GM19467 (cell line): ENCODE measurements at regions not wholly inside any gene's neighbourhood (a gene's known extent, or its start where the extent isn't known, plus 50 kb on each side); places are given as distances from the start of the nearest gene placed in this dataset.

ENCODE experiments used
- ATAC-seq: cut with Tn5 transposase; IDR thresholded peaks from one replicate; pipeline ENCODE4 v1.9.1; 2021; ENCODE audit warnings: mild to moderate bottlenecking, moderate library complexity; ENCODE audit not compliant: unreplicated experiment

GRCh38 chrX:39121903-39122302, 320.6 kb downstream of the MID1IP1 start:
- no peak for ATAC-seq

GRCh38 chrX:39125834-39126233, 324.6 kb downstream of the MID1IP1 start:
- no peak for ATAC-seq

DNA sequence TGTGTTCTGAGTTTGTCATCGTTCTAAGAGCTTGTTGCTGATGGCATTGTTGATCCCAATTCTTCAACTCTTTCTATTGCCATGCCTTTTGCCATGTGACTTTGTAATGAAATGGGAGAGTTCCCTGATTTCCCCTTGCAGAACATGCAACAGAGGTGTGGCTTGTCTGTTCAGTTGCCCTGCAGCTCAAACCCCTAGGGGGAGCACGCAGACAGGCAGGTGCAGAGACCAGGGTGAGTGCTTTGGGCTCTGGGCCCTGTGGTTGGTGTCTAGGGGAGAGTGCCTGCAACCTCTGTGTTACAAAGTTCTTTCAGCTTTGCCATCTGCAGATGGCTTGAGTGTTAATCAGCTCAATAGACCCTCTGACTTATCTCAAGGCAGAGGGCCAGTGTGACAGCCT, 332.7 kb downstream of the MID1IP1 start:
- no peak for ATAC-seq

DNA sequence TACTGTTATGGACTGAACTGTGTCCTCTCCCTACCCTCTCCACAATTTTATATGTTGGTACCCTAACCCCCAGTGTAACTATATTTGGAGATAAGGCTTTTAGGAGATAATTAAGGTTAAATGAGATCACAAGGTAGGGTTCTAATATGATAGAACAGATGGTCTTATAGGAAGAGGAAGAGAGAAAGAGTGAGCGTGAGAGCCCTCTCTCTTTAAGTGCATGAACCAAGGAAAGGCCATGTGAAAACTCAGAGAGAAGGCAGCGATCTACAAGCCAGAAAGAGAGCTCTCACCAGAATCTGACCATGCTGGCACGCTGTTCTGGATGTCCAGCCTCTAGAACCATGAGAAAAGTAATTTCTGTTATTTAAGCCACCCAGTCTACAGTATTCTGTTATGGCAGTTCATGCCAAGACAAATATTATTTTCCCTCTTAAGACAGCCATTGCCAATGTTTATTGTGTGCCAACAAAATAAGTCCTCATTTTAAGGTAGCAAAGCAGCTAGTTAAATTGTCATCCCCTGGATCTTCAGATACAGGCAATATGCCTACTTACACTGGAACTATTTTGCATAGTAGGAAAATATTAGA, 336.2 kb downstream of the MID1IP1 start:
- no peak for ATAC-seq

DNA sequence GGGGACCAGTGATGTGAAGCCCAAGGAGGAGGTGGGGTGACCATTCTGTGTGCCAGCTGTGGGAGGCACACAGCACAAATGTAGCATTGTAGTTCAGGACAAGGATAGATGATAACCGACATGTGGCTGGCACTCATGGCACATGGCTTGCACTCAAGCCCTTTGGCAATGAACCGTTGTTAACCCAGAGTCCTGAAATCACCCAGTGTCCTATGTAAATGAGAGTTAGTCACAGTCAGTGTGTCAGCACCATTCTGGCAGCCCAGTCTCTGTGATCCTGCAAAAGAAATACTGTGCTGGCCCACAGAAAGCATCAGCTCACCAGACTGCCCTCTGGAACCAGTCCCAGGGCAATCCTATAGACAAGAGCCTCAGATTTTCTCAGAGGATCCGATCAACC, 339.3 kb downstream of the MID1IP1 start:
- ATAC-seq, result no peak

DNA sequence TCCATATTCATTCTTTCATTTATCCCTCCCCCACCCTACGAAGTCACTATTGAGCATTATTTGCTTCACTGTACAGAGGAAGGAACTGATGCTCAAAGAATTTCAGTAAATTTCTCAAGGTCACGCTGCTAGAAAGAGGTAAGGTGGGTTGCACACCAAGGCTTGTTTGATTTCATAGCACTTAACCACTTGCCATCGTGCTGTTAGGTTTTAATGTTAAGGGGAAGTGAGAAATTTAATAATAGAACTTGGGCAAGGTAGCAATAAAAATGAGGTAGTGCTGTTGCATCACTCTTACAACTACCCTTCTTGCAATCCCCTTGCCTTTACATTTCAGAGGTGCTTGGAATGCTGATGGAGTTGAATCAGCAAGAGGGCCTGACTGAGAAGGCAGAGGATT, 343.1 kb downstream of the MID1IP1 start:
- no peak for ATAC-seq

- peak; percentile 54 for ATAC-seq
Observed at GRCh38 chrX:39144956-39145355, 343.7 kb downstream of the MID1IP1 start.

GRCh38 chrX:39145859-39146258, 344.6 kb downstream of the MID1IP1 start:
- no peak for ATAC-seq

GRCh38 chrX:39149761-39150160, 348.5 kb downstream of the MID1IP1 start:
- no peak for ATAC-seq

GRCh38 chrX:39150220-39150619, 349.0 kb downstream of the MID1IP1 start:
- ATAC-seq, result no peak

DNA sequence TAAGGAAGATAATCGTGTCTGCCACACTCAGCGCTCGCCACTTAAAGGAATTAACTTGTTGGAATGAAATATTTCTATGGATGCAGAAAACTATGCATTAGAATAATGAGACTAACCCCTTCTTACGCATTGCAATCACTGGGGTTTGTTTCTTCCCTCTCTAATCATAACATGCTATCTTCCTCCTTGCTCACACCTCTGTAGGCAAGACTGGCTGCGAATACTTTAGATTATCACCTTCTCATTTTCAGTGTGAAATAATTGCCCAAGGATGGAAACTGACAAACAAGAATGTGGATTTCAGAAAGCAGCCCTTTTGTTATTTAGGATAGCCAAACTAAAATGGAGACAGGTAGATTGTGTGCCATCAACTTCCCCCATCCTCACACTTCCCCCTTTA, 349.4 kb downstream of the MID1IP1 start:
- no peak for ATAC-seq

- no peak for ATAC-seq
Observed at GRCh38 chrX:39152106-39152649, 350.9 kb downstream of the MID1IP1 start.

GRCh38 chrX:39156051-39156450, 354.8 kb downstream of the MID1IP1 start:
- no peak for ATAC-seq

GRCh38 chrX:39157006-39157405, 355.7 kb downstream of the MID1IP1 start:
- no peak for ATAC-seq

DNA sequence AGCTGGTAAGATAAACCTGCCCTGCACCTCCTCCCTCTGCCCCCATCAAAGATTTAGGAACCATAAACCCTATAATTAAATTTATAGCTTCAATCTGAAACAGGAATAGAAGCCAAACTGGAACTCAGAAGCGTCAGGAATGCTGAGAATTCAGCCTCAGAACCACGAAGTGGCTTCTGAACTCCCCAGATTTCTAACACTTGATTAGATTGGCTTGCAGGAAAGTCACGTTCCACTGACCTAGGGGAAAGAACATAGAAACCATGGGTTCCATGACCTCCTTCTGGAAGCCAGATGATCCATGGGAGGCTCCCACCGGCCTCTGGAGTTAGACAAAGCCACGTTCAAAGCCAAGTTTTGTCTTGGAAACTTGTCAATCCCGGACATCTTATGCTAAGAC, 356.5 kb downstream of the MID1IP1 start:
- ATAC-seq, result no peak

- ATAC-seq, result no peak
Observed at GRCh38 chrX:39158801-39159657, 357.8 kb downstream of the MID1IP1 start.

GRCh38 chrX:39159921-39160507, 358.8 kb downstream of the MID1IP1 start:
- ATAC-seq, result no peak

GRCh38 chrX:39161611-39162255, 360.5 kb downstream of the MID1IP1 start:
- ATAC-seq, result no peak

DNA sequence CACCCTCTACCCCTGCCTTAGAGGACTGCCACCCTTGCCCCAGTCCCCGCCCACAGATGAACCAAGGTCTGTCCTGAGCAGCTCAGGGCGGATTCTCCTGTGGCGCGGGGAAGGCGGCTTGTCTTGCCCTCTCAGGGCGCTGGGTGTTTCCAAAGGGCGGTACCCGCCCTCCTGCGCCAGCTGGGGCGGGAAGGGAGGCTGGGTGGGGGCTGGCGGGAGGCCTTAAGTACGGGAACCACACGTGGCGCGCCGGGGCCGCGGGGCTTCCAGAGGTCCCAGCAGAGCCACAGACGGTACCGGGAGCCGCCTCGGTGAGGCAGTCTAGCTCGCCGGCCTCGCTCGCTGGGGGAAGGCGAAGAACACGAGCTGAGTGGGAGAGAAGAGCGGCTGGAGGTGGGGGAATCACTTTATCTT, 361.1 kb downstream of the MID1IP1 start:
- no peak for ATAC-seq

DNA sequence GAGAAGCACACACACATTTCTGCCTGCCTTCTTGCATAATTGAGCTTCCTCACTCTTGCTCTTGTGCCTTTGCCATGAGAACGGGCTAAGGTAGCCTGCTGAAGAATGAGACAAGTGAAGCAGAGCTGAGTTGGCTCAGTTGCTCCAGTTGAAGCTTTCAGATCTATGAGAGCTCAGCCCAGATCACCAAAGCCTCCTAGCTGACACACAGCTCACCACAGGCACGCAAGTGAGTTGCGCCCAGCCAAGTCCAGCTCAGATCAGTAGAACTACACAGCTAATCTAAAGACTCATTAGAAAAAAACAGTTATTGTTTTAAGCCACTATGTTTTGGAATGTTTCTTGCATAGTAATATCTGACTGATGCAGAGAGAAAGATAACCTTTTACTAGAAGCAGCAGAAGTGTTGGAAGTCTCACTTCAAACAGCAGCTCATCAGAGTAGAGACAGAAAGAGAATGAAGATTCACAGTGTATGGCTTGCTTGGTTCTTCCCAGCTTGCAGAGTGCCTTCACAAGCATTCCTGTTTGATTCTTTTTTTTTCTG, 362.4 kb downstream of the MID1IP1 start:
- no peak for ATAC-seq

- no peak for ATAC-seq
Observed at GRCh38 chrX:39164212-39164611, 363.0 kb downstream of the MID1IP1 start.
